Brain pericyte (primary cell): ENCODE measurements at regions not wholly inside any gene's neighbourhood (a gene's known extent, or its start where the extent isn't known, plus 50 kb on each side); places are given as distances from the start of the nearest gene placed in this dataset.

Experiments
- DNase-seq: peaks from one replicate; pipeline ENCODE4 v3.0.0-alpha.2; 2012; ENCODE audit warnings: low read depth, low spot score

GRCh38 chr1:65486613-65487012 lies 66.1 kb downstream of the LEPR start:
- no peak for DNase-seq

- no peak for DNase-seq
Measured at GRCh38 chr1:65489481-65489880, 69.0 kb downstream of the LEPR start.

- DNase-seq, result no peak
Measured at GRCh38 chr1:65490231-65491009, 70.0 kb downstream of the LEPR start.

- DNase-seq, result no peak
Measured at GRCh38 chr1:65491472-65491871, 71.0 kb downstream of the LEPR start.

GRCh38 chr1:65493802-65494201 lies 73.3 kb downstream of the LEPR start:
- DNase-seq, result peak; percentile 57

DNA sequence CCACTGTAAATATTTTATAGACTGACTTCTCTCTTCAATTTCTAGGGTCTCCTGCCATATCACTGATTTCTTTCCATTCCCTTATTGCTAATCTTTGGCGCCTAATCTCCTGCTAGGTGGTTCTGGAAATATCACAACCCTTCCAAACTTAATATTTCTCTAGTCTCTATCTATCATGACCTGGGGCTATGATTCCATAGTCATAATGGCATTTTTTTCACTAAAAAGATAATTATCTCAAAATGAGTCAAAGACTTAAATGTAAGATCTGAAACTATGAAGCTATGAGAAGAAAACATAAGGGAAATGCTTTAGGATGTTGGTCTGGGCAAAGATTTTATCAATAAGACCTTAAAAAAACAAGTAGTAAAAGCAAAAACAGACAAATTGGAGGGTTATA lies 74.2 kb downstream of the LEPR start:
- no peak for DNase-seq

GRCh38 chr1:65495137-65495536 lies 74.7 kb downstream of the LEPR start:
- DNase-seq, result no peak

DNA sequence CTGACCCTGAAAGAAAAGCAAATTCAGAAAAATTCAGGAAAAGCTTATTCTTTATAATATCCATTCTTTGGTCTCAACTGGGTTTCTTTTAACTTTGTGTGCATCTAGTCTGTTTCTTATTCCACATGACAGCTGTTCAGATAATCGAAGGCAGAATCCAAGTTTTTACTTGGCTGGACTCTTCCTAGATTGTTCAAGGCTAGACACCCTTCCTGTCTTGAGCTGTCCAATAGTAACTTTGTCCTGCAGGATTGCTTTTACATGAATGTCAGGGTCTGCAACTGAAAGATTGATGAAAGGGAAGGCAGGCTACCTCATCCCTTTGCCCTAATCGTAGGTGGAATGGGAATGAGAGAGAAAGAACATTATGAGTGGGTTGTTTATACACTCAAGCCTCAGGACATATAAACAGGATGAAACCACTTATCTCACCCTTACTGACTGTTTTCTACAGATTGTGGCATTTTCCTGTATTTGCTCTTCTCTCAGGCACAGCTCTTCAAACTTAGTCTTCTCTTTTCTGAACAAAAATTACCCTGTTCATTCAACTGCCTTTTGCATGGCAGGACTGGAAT lies 76.9 kb downstream of the LEPR start:
- no peak for DNase-seq

DNA sequence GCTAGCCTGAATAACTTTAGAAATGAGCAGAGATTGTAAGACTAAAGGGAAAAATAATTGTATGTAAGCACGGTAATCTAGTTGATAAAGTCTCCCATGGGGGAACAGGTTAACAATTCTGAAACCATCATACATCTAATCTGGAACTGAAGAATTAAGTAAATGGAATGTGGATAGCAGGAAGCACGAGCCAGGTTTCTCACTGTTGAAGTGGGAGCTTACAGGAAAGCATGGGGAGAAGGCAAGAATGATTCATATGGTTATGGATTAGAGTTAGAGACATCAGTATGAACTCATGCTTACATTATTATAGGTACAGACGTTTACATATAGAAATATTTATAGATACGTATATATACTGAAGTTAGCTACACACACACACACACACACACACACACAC lies 83.0 kb downstream of the LEPR start:
- no peak for DNase-seq

GRCh38 chr1:65504263-65504662 lies 83.8 kb downstream of the LEPR start:
- DNase-seq, result no peak

DNA sequence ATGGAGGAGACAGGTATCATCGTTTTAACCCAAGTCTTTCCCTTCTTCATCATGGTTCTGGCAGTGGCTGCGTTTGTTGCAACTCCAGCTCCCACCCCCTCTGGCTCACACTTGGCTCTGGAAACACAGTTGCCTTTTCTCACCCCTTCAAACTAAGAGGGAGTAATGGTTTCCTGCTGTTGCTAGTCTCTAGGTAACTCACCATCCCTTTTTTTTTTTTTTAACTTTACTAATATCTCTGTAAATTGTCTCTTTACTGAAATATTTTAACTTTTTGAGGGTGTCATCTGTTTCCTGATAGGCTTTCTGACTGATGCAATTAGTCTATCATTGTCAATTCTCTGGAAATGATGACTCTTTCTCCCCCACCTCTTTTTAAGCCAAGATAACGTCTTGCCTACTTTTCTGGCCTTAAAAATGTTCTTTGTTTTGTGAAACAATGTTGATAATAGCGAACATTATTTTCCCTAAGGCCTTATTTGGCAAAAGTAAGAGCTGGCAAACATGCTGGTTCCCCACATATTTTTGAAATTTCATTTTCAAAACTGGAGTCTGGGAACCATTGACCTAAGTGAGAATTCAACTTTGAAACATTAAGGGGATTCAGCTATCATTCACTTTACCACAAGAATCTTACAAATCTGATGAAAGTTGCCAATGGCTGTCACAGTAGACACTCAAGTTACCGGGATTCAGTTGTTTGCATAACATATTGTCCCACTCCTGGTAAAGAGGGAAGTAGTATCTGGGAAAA lies 85.3 kb downstream of the LEPR start:
- DNase-seq, result no peak

GRCh38 chr1:65508051-65508450 lies 87.6 kb downstream of the LEPR start:
- DNase-seq, result no peak

- DNase-seq, result no peak
Measured at GRCh38 chr1:65509912-65510680, 89.6 kb downstream of the LEPR start.

DNA sequence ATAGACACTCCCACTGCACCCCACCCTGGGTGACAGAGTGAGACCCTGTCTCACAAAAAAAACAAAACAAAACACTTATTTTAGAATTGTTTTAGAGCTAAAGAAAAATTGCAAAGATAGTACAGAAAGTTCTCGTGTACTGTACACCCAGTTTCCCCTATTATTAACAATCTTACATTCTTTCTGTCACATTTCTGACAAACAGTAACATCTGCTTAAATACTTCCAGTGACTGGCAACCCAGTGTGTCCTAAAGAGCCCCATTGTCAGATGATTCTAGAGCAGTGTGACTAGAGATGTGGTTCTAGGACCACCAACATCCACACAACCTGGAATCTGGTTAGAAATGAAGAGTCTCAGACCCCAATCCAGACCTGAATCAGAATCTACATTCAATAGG lies 90.5 kb downstream of the LEPR start:
- DNase-seq, result no peak

DNA sequence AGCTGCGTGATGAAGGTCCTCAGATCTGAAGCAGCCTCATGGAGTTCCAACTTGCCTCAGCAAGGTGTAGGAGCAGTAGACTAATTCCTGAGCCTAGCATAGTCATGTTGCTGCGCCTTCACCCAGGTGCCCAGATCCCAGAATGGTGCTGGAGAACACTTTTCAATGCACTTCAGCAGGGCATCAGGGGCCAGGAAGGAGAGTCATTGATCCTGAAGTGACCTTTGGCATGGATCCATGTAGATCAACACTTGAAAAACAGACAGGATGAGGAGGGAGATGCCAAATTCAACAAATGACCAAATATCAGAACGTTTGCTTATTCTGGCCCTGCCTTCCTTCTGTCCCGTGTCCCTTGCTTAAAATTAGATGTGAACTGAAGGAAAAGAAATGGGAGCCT lies 91.9 kb downstream of the LEPR start:
- DNase-seq, result no peak

DNA sequence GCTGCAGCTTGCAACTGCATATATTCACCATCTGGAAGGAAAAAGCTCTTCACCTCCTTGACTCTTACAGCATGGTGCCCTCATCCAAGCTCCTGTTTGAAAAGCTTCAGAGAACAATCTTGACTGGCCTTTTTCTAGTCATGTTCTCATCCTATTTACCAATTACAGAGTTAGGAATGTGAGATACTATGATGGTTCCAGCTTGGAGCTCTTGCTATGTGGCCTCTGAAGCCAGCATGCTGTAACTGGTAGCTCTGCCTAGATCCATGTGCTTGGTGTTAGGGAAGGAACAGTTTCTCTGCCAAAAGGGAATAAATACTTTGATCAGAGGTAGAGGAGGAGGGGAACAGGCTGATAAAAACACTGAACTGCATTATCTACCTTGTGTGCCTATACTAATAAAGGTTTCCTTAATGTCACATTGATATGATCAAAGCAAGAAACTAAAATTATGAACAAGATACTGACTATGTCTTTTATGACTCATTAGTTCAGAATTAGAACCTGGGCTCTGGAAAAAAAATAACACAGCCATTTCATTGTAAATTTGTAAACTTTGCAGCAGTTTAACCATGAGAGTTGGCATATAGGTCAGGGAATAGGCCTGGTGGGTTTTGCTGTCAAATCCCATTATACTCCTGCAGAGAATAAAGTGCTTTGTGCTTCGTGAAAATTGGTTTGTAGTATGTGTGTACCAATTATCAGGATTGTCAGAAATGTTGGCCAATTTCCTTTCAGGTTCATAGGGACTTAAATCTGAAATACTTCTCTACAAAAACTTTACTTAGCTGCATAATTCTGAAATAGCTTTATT lies 92.7 kb downstream of the LEPR start:
- no peak for DNase-seq

- no peak for DNase-seq
Measured at GRCh38 chr1:65514041-65514440, 93.6 kb downstream of the LEPR start.

- DNase-seq, result no peak
Measured at GRCh38 chr1:65524931-65525265, 104.4 kb downstream of the LEPR start.

DNA sequence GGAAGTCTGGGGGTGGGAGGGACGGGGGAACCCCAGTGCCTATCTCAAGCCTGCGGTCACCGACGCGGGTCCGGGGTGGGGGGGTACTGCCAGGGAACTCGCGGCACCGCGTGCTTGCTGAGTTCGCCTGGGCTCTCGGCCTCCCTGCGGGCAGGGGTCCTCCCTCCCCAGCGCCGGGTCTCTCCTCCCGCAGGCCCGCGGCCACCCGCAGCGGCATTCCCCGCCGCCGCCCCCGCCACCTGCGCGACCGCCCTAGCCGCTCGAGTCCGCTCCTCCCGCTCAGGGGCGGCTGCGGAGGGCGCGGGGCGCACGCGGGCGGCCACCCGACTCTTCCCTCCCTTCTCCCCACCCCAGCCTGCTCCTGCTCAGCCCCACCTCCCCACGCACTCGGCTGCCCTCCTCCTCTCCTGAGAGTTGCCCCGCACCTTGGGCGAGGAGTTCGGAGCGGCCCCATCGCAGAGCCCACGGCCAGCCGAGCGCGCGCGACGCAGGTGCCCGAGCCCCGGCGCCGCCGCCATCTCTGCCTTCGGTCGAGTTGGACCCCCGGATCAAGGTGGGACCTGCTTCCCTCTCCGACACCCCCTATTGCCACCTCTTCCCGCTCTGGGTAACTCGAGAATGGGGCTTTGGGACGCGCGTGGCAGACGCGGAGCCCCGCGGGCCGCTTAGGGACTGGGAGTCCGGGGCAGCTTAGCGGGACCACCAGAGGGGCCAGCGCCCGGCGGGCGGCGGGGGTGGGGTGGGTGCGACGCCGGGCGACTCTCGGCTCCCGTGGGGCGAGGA lies 105.0 kb downstream of the LEPR start:
- no peak for DNase-seq

- DNase-seq, result no peak
Measured at GRCh38 chr1:65526049-65526556, 105.6 kb downstream of the LEPR start.
